Thyroid gland (tissue), 4 donors: ENCODE measurements at regions not wholly inside any gene's neighbourhood (a gene's known extent, or its start where the extent isn't known, plus 50 kb on each side); places are given as distances from the start of the nearest gene placed in this dataset.

Source experiments
- CTCF ChIP-seq, 6 experiments: fragments of 200-600 bp in 3 of 6; fragments of 450-650 bp in 3 of 6; sonication (generic) in 3 of 6; IDR thresholded peaks; one replicate each; pipeline ENCODE4 v1.5.1; 2016 to 2019; ENCODE audit warnings: antibody characterized with exemption in 6 of 6, mild to moderate bottlenecking in 2 of 6, inconsistent platforms in 1 of 6, moderate library complexity in 1 of 6
- POLR2A ChIP-seq, 2 donors: fragments of 450-650 bp; IDR thresholded peaks; one replicate each; pipeline ENCODE4 v1.6.1; 2017; ENCODE audit warnings: antibody characterized with exemption in 2 of 2, mild to moderate bottlenecking in 2 of 2, moderate library complexity in 1 of 2

- TF ChIP-seq CTCF (IDR thresholded peaks at IDR 0.05), result no peak
- no peak for TF ChIP-seq POLR2A (IDR thresholded peaks at IDR 0.05)
Measured at GRCh38 chr10:16304311-16304710, 132.5 kb upstream of the PTER start.
